ENCODE measurements at regions not wholly inside any gene's neighbourhood (a gene's known extent, or its start where the extent isn't known, plus 50 kb on each side); places are given as distances from the start of the nearest gene placed in this dataset.

GRCh38 chr14:101004176-101004575 is 100.7 kb upstream of the RTL1 start:
- no peak for DNase-seq (ENCODE audit: low spot score)
- Histone ChIP-seq H3K4me3 (no peak overlapping the region), H3K27me3 (no peaks in the 10 kb centered on the region), H3K27ac (no peak overlapping the region), H3K36me3 (no peaks in the 10 kb centered on the region), H3K4me1 (no peaks in the 10 kb centered on the region), H3K9me3 (no peaks in the 10 kb centered on the region)
- no peak for TF ChIP-seq CTCF (IDR thresholded peaks at IDR 0.05)

GRCh38 chr14:101004954-101005353 is 101.4 kb upstream of the RTL1 start:
- no peaks in the 10 kb centered on the region for H3K27me3 ChIP-seq
- TF ChIP-seq CTCF (IDR thresholded peaks at IDR 0.05): no peak
- H3K9me3 ChIP-seq: no peaks in the 10 kb centered on the region
- H3K4me1 ChIP-seq: no peaks in the 10 kb centered on the region
- H3K27ac ChIP-seq: no peak overlapping the region
- no peak overlapping the region for H3K4me3 ChIP-seq
- no peaks in the 10 kb centered on the region for H3K36me3 ChIP-seq
- no peak for DNase-seq (ENCODE audit: low spot score)

GRCh38 chr14:101005447-101005846 is 101.9 kb upstream of the RTL1 start:
- Histone ChIP-seq H3K27me3 (no peaks in the 10 kb centered on the region), H3K4me1 (no peaks in the 10 kb centered on the region), H3K9me3 (no peaks in the 10 kb centered on the region), H3K4me3 (no peak overlapping the region), H3K27ac (no peak overlapping the region), H3K36me3 (no peaks in the 10 kb centered on the region)
- no peak for DNase-seq (ENCODE audit: low spot score)
- no peak for TF ChIP-seq CTCF (IDR thresholded peaks at IDR 0.05)

- H3K36me3 ChIP-seq: no peaks in the 10 kb centered on the region
- H3K27me3 ChIP-seq: no peaks in the 10 kb centered on the region
- DNase-seq (ENCODE audit: low spot score): no peak
- no peak overlapping the region for H3K4me3 ChIP-seq
- H3K9me3 ChIP-seq: no peaks in the 10 kb centered on the region
- TF ChIP-seq CTCF (IDR thresholded peaks at IDR 0.05): no peak
- no peaks in the 10 kb centered on the region for H3K4me1 ChIP-seq
- no peak overlapping the region for H3K27ac ChIP-seq
Measured at GRCh38 chr14:101006008-101006407, 102.5 kb upstream of the RTL1 start.

- Histone ChIP-seq H3K4me3 (no peak overlapping the region), H3K9me3 (peaks cover 0 to 3% of the 10 kb centered on the region in 2 donors), H3K27ac (no peak overlapping the region), H3K27me3 (no peaks in the 10 kb centered on the region), H3K4me1 (no peaks in the 10 kb centered on the region), H3K36me3 (no peaks in the 10 kb centered on the region)
- no peak for DNase-seq (ENCODE audit: low spot score)
- TF ChIP-seq CTCF (IDR thresholded peaks at IDR 0.05): no peak
Measured at GRCh38 chr14:101007004-101007614, 103.6 kb upstream of the RTL1 start.

- DNase-seq (ENCODE audit: low spot score): no peak
- no peaks in the 10 kb centered on the region for H3K4me1 ChIP-seq
- no peaks in the 10 kb centered on the region for H3K36me3 ChIP-seq
- no peak overlapping the region for H3K27ac ChIP-seq
- peaks cover 0 to 10% of the 10 kb centered on the region in 2 donors for H3K9me3 ChIP-seq
- TF ChIP-seq CTCF (IDR thresholded peaks at IDR 0.05): no peak
- no peak overlapping the region for H3K4me3 ChIP-seq
- no peaks in the 10 kb centered on the region for H3K27me3 ChIP-seq
Measured at GRCh38 chr14:101007765-101008164, 104.2 kb upstream of the RTL1 start.

All from right atrium auricular region (tissue), 2 donors.